HEK293 (cell line): ENCODE measurements at regions not wholly inside any gene's neighbourhood (a gene's known extent, or its start where the extent isn't known, plus 50 kb on each side); places are given as distances from the start of the nearest gene placed in this dataset.

Experiments used
- CTCF ChIA-PET: fragments of 350-600 bp; formaldehyde crosslinking; extraction: SDS; loops from one replicate; lab custom pipeline; 2021; ENCODE audit warnings: antibody characterized with exemption; lab: Yijun Ruan, JAX
- POLR2A ChIA-PET: fragments of 300-600 bp; formaldehyde crosslinking; extraction: SDS; loops from one replicate; lab custom pipeline; 2020; ENCODE audit warnings: antibody characterized with exemption, inconsistent platforms; lab: Yijun Ruan, JAX
- H3K27ac ChIP-seq: fragments of 200-500 bp; sonication (Bioruptor generic); 2 replicates; pipeline ENCODE4 v1.5.1; 2014; ENCODE audit warnings: low read depth, low read length, control low read depth, inconsistent platforms; ENCODE audit errors: extremely low read depth
- H3K36me3 ChIP-seq, 2 experiments: fragments of 200-500 bp in 1 of 2; sonication (Bioruptor generic) in 1 of 2; 1 replicate in 1 of 2; 2 replicates in 1 of 2; pipeline ENCODE4 v1.5.1; 2014 to 2017; ENCODE audit warnings: inconsistent platforms in 2 of 2, low read length in 2 of 2; ENCODE audit not compliant: control insufficient read depth in 2 of 2, insufficient read depth in 1 of 2
- H3K4me1 ChIP-seq: fragments of 200-500 bp; sonication (Bioruptor generic); 2 replicates; pipeline ENCODE4 v1.5.1; 2014; ENCODE audit warnings: mild to moderate bottlenecking, low read length, inconsistent platforms; ENCODE audit not compliant: control insufficient read depth, insufficient read depth
- H3K4me3 ChIP-seq: 2 replicates; pipeline ENCODE4 v1.5.1; 2011; ENCODE audit warnings: low read depth, mild to moderate bottlenecking, control low read depth, low read length, moderate library complexity
- H3K9me3 ChIP-seq: fragments of 200-500 bp; sonication (Bioruptor generic); 2 replicates; pipeline ENCODE4 v1.5.1; 2014; ENCODE audit warnings: low read depth, low read length, inconsistent platforms; ENCODE audit not compliant: control insufficient read depth, insufficient read depth
- AEBP2 ChIP-seq: fragments of 450-650 bp; formaldehyde crosslinking; IDR thresholded peaks from 2 replicates; pipeline ENCODE4 v1.5.1; 2016; ENCODE audit warnings: missing biosample characterization, missing genetic modification characterization, borderline replicate concordance
- GLIS1 ChIP-seq: fragments of 450-650 bp; formaldehyde crosslinking; IDR thresholded peaks from 2 replicates; pipeline ENCODE4 v1.5.1; 2016; ENCODE audit warnings: missing biosample characterization, missing genetic modification characterization
- HOXA7 ChIP-seq: sonication (generic); formaldehyde crosslinking; IDR thresholded peaks from 2 replicates; pipeline ENCODE4 v1.8.1; 2022; ENCODE audit warnings: missing genetic modification reagents, borderline replicate concordance
- KLF1 ChIP-seq: fragments of 450-650 bp; formaldehyde crosslinking; IDR thresholded peaks from 2 replicates; pipeline ENCODE4 v1.5.1; 2016; ENCODE audit warnings: missing biosample characterization, missing genetic modification characterization
- KLF17 ChIP-seq: fragments of 450-650 bp; formaldehyde crosslinking; IDR thresholded peaks from 2 replicates; pipeline ENCODE4 v1.5.1; 2016; ENCODE audit warnings: missing biosample characterization, missing genetic modification characterization
- MZF1 ChIP-seq: fragments of 450-650 bp; formaldehyde crosslinking; IDR thresholded peaks from 2 replicates; pipeline ENCODE4 v1.5.1; 2017; ENCODE audit warnings: missing biosample characterization, missing genetic modification characterization, borderline replicate concordance
- OVOL3 ChIP-seq: fragments of 450-650 bp; formaldehyde crosslinking; IDR thresholded peaks from 2 replicates; pipeline ENCODE4 v1.5.1; 2016; ENCODE audit warnings: missing biosample characterization, missing genetic modification characterization
- PRDM1 ChIP-seq: fragments of 450-650 bp; formaldehyde crosslinking; IDR thresholded peaks from 2 replicates; pipeline ENCODE4; 2016; ENCODE audit warnings: missing biosample characterization, missing genetic modification characterization
- PRDM4 ChIP-seq: fragments of 450-650 bp; formaldehyde crosslinking; IDR thresholded peaks from 2 replicates; pipeline ENCODE4 v1.5.1; 2017; ENCODE audit warnings: missing biosample characterization, missing genetic modification characterization
- SCRT1 ChIP-seq: fragments of 450-650 bp; formaldehyde crosslinking; IDR thresholded peaks from 2 replicates; pipeline ENCODE4 v1.5.1; 2016; ENCODE audit warnings: missing biosample characterization, missing genetic modification characterization, borderline replicate concordance
- ZFP3 ChIP-seq: fragments of 450-650 bp; formaldehyde crosslinking; IDR thresholded peaks from 2 replicates; pipeline ENCODE4 v1.5.1; 2016; ENCODE audit warnings: low read depth, missing biosample characterization, missing genetic modification characterization
- ZNF112 ChIP-seq: fragments of 450-650 bp; formaldehyde crosslinking; IDR thresholded peaks from 2 replicates; pipeline ENCODE4 v1.5.0; 2017; ENCODE audit warnings: missing biosample characterization, missing genetic modification characterization
- ZNF133 ChIP-seq: fragments of 450-650 bp; formaldehyde crosslinking; IDR thresholded peaks from 2 replicates; pipeline ENCODE4 v1.5.1; 2016; ENCODE audit warnings: missing biosample characterization, missing genetic modification characterization
- ZNF146 ChIP-seq: fragments of 450-650 bp; formaldehyde crosslinking; IDR thresholded peaks from 2 replicates; pipeline ENCODE4 v1.5.1; 2016; ENCODE audit warnings: missing biosample characterization, missing genetic modification characterization
- ZNF148 ChIP-seq: fragments of 450-650 bp; formaldehyde crosslinking; IDR thresholded peaks from 2 replicates; pipeline ENCODE4 v1.5.0; 2017; ENCODE audit warnings: missing biosample characterization, missing genetic modification characterization, borderline replicate concordance
- ZNF174 ChIP-seq: fragments of 450-650 bp; formaldehyde crosslinking; IDR thresholded peaks from 2 replicates; pipeline ENCODE4 v1.5.0; 2017; ENCODE audit warnings: missing biosample characterization, mild to moderate bottlenecking, missing genetic modification characterization
- ZNF184 ChIP-seq: fragments of 450-650 bp; IDR thresholded peaks from 2 replicates; pipeline ENCODE4 v1.5.1; 2018; ENCODE audit warnings: missing biosample characterization, mild to moderate bottlenecking, missing genetic modification characterization
- ZNF223 ChIP-seq: fragments of 450-650 bp; formaldehyde crosslinking; IDR thresholded peaks from 2 replicates; pipeline ENCODE4 v1.5.1; 2016; ENCODE audit warnings: missing biosample characterization, missing genetic modification characterization
- ZNF350 ChIP-seq: fragments of 450-650 bp; formaldehyde crosslinking; IDR thresholded peaks from 2 replicates; pipeline ENCODE4 v1.5.0; 2017; ENCODE audit warnings: missing biosample characterization, mild to moderate bottlenecking, missing genetic modification characterization
- ZNF366 ChIP-seq: fragments of 450-650 bp; formaldehyde crosslinking; conservative IDR thresholded peaks from 2 replicates; pipeline ENCODE4 v1.5.1; 2016; ENCODE audit warnings: missing biosample characterization, missing genetic modification characterization
- ZNF513 ChIP-seq: fragments of 450-650 bp; IDR thresholded peaks from 2 replicates; pipeline ENCODE4 v1.5.1; 2018; ENCODE audit warnings: missing biosample characterization, missing genetic modification characterization
- ZNF596 ChIP-seq: fragments of 450-650 bp; IDR thresholded peaks from 2 replicates; pipeline ENCODE4 v1.5.0; 2018; ENCODE audit warnings: missing biosample characterization, mild to moderate bottlenecking, missing genetic modification characterization, moderate library complexity
- ZNF623 ChIP-seq: fragments of 450-650 bp; formaldehyde crosslinking; IDR thresholded peaks from 2 replicates; pipeline ENCODE4 v1.5.1; 2016; ENCODE audit warnings: missing biosample characterization, missing genetic modification characterization
- ZNF624 ChIP-seq: fragments of 450-650 bp; formaldehyde crosslinking; IDR thresholded peaks from 2 replicates; pipeline ENCODE4 v1.5.1; 2017; ENCODE audit warnings: missing biosample characterization, missing genetic modification characterization
- ZNF776 ChIP-seq: fragments of 450-650 bp; formaldehyde crosslinking; IDR thresholded peaks from 2 replicates; pipeline ENCODE4 v1.5.0; 2017; ENCODE audit warnings: missing biosample characterization, missing genetic modification characterization, borderline replicate concordance
- ZNF785 ChIP-seq: fragments of 450-650 bp; formaldehyde crosslinking; IDR thresholded peaks from 2 replicates; pipeline ENCODE4 v1.5.1; 2016; ENCODE audit warnings: missing biosample characterization, missing genetic modification characterization

- Histone ChIP-seq H3K27ac (no peak overlapping the region), H3K9me3 (no peaks in the 10 kb centered on the region), H3K4me3 (no peak overlapping the region), H3K4me1 (no peaks in the 10 kb centered on the region), H3K36me3 (no peaks in the 10 kb centered on the region)
- CTCF ChIA-PET = no interaction called here
- POLR2A ChIA-PET = no interaction called here
- TF ChIP-seq AEBP2 (tag by site-specific recombination) (no peak), ZNF624 (tag by site-specific recombination) (no peak), ZNF350 (tag by site-specific recombination) (no peak), ZNF596 (tag by site-specific recombination) (no peak), PRDM4 (tag by site-specific recombination) (no peak), ZNF513 (no peak), GLIS1 (no peak), ZNF174 (tag by site-specific recombination) (no peak)
Measured at GRCh38 chr6:112990971-112991370, 643.8 kb downstream of the RFPL4B start.

- no peak overlapping the region for H3K4me3 ChIP-seq
- H3K36me3 ChIP-seq = no peaks in the 10 kb centered on the region
- H3K4me1 ChIP-seq = no peaks in the 10 kb centered on the region
- CTCF ChIA-PET = no interaction called here
- no peaks in the 10 kb centered on the region for H3K9me3 ChIP-seq
- no peak overlapping the region for H3K27ac ChIP-seq
- no peak for TF ChIP-seq ZNF148 (tag by site-specific recombination)
- TF ChIP-seq MZF1 = no peak
- no peak for TF ChIP-seq ZNF133 (tag by site-specific recombination)
- TF ChIP-seq KLF17 (tag by site-specific recombination) = no peak
- TF ChIP-seq ZNF184 = no peak
- no peak for TF ChIP-seq SCRT1
- TF ChIP-seq ZNF785 (tag by site-specific recombination) = no peak
- no peak for TF ChIP-seq PRDM1 (tag by site-specific recombination)
- TF ChIP-seq ZNF112 = no peak
- no peak for TF ChIP-seq HOXA7 (CRISPR knock-in tag)
- no peak for TF ChIP-seq ZNF366 (tag by site-specific recombination)
- TF ChIP-seq ZNF146 = no peak
- TF ChIP-seq OVOL3 = no peak
- TF ChIP-seq KLF1 (tag by site-specific recombination) = no peak
- no peak for TF ChIP-seq ZNF623 (tag by site-specific recombination)
- TF ChIP-seq ZFP3 (tag by site-specific recombination) = no peak
- TF ChIP-seq ZNF596 (tag by site-specific recombination) = no peak
- no peak for TF ChIP-seq ZNF223 (tag by site-specific recombination)
- TF ChIP-seq ZNF776 (tag by site-specific recombination) = no peak
- TF ChIP-seq, all 188 proteins: peak for 0
- POLR2A ChIA-PET = no interaction called here
Measured at GRCh38 chr6:112991912-112992311, 644.8 kb downstream of the RFPL4B start.
